OCI-LY3 (cell line): ENCODE measurements at regions not wholly inside any gene's neighbourhood (a gene's known extent, or its start where the extent isn't known, plus 50 kb on each side); places are given as distances from the start of the nearest gene placed in this dataset.

ENCODE experiments used
- H2AFZ ChIP-seq: fragments of 200-600, 300-600 bp; shearing (Covaris generic); 2 replicates; pipeline ENCODE4 v1.6.0; 2014; ENCODE audit warnings: antibody characterized with exemption, low read depth, low read length
- H3K27ac ChIP-seq: fragments of 200-600, 300-600 bp; sonication (generic); 2 replicates; pipeline ENCODE4 v1.5.1; 2014; ENCODE audit warnings: mild to moderate bottlenecking, low read length, moderate library complexity, mixed read lengths
- H3K27me3 ChIP-seq: fragments of 200-600, 300-600 bp; sonication (generic); 2 replicates; pipeline ENCODE4 v1.6.1; 2014; ENCODE audit warnings: low read depth, low read length, mixed read lengths
- H3K36me3 ChIP-seq: fragments of 200-600, 300-600 bp; sonication (generic); replicated peaks from 2 replicates; pipeline ENCODE3; 2014; ENCODE audit warnings: low read depth, low read length, mixed read lengths
- H3K4me1 ChIP-seq: fragments of 300-600, 200-600 bp; sonication (generic); 2 replicates; pipeline ENCODE4 v1.6.1; 2014; ENCODE audit warnings: low read length, mixed read lengths
- H3K4me2 ChIP-seq: fragments of 200-600, 300-600 bp; sonication (generic); 2 replicates; pipeline ENCODE4 v1.6.1; 2014; ENCODE audit warnings: low read length, mixed read lengths
- H3K4me3 ChIP-seq: fragments of 300-600, 200-600 bp; sonication (generic); 2 replicates; pipeline ENCODE4 v1.5.1; 2014; ENCODE audit warnings: antibody characterized with exemption, mild to moderate bottlenecking, low read length, moderate library complexity
- H3K79me2 ChIP-seq: fragments of 300-600, 200-600 bp; shearing (Covaris generic); 2 replicates; pipeline ENCODE4 v1.6.1; 2014; ENCODE audit warnings: mild to moderate bottlenecking, low read length, mixed read lengths
- H3K9ac ChIP-seq: fragments of 300-600, 200-600 bp; shearing (Covaris generic); 2 replicates; pipeline ENCODE4 v1.6.0; 2014; ENCODE audit warnings: mild to moderate bottlenecking, low read length, moderate library complexity
- H3K9me3 ChIP-seq: fragments of 200-600, 300-600 bp; shearing (Covaris generic); 2 replicates; pipeline ENCODE4 v1.6.1; 2014; ENCODE audit warnings: low read length, mixed read lengths; ENCODE audit not compliant: insufficient read depth
- H4K20me1 ChIP-seq: fragments of 200-600, 300-600 bp; sonication (generic); 2 replicates; pipeline ENCODE4 v1.6.1; 2016; ENCODE audit warnings: low read length, mixed read lengths; ENCODE audit not compliant: insufficient read depth
- CTCF ChIP-seq: fragments of 200-600, 300-600 bp; sonication (generic); IDR thresholded peaks from 2 replicates; pipeline ENCODE4 v1.5.1; 2014; ENCODE audit warnings: antibody characterized with exemption, low read length, low read depth
- EZH2phosphoT487 ChIP-seq: fragments of 200-600 bp; shearing (Covaris generic); IDR thresholded peaks from 2 replicates; pipeline ENCODE4 v1.6.1; 2018; ENCODE audit warnings: antibody characterized with exemption, mixed run types, low read depth

- Histone ChIP-seq H3K27me3 (no peaks in the 10 kb centered on the region), H2AFZ (no peak overlapping the region), H3K9me3 (no peaks in the 10 kb centered on the region), H3K36me3 (no peaks in the 10 kb centered on the region), H3K79me2 (no peaks in the 10 kb centered on the region), H3K4me2 (no peak overlapping the region), H3K27ac (no peak overlapping the region), H3K4me3 (no peak overlapping the region), H3K9ac (no peak overlapping the region), H3K4me1 (no peaks in the 10 kb centered on the region), H4K20me1 (no peaks in the 10 kb centered on the region)
- TF ChIP-seq CTCF (no peak), EZH2phosphoT487 (no peak)
Measured at GRCh38 chr13:50677687-50678463, 165.6 kb downstream of the DLEU7 start.

- Histone ChIP-seq H4K20me1 (no peaks in the 10 kb centered on the region), H3K79me2 (no peaks in the 10 kb centered on the region), H3K36me3 (no peaks in the 10 kb centered on the region), H3K4me1 (no peaks in the 10 kb centered on the region), H3K27ac (no peak overlapping the region), H3K4me3 (no peak overlapping the region), H3K27me3 (no peaks in the 10 kb centered on the region), H3K4me2 (no peak overlapping the region), H3K9me3 (no peaks in the 10 kb centered on the region), H2AFZ (no peak overlapping the region), H3K9ac (no peak overlapping the region)
- no peak for TF ChIP-seq EZH2phosphoT487
- TF ChIP-seq CTCF: no peak
Measured at GRCh38 chr13:50678464-50679162, 164.9 kb downstream of the DLEU7 start.

GRCh38 chr13:50679321-50679720, 164.2 kb downstream of the DLEU7 start:
- Histone ChIP-seq H3K36me3 (no peaks in the 10 kb centered on the region), H3K79me2 (no peaks in the 10 kb centered on the region), H3K4me1 (no peaks in the 10 kb centered on the region), H3K27me3 (no peaks in the 10 kb centered on the region), H3K9ac (no peak overlapping the region), H3K27ac (no peak overlapping the region), H3K4me2 (no peak overlapping the region), H3K9me3 (no peaks in the 10 kb centered on the region), H4K20me1 (no peaks in the 10 kb centered on the region), H3K4me3 (no peak overlapping the region), H2AFZ (no peak overlapping the region)
- TF ChIP-seq EZH2phosphoT487: no peak

- no peak overlapping the region for H3K4me3 ChIP-seq
- H3K4me1 ChIP-seq: no peaks in the 10 kb centered on the region
- H2AFZ ChIP-seq: no peak overlapping the region
- H3K9ac ChIP-seq: no peak overlapping the region
- H3K9me3 ChIP-seq: no peaks in the 10 kb centered on the region
- H3K4me2 ChIP-seq: no peak overlapping the region
- H4K20me1 ChIP-seq: no peaks in the 10 kb centered on the region
- no peaks in the 10 kb centered on the region for H3K27me3 ChIP-seq
- TF ChIP-seq EZH2phosphoT487 (no peak), CTCF (no peak)
- no peaks in the 10 kb centered on the region for H3K36me3 ChIP-seq
- no peak overlapping the region for H3K27ac ChIP-seq
- no peaks in the 10 kb centered on the region for H3K79me2 ChIP-seq
Measured at GRCh38 chr13:50682002-50682401, 161.5 kb downstream of the DLEU7 start.
